Activated B cell treated with CpG ODN at 0.5 μM for 24 hours (primary cell): ENCODE measurements at regions not wholly inside any gene's neighbourhood (a gene's known extent, or its start where the extent isn't known, plus 50 kb on each side); places are given as distances from the start of the nearest gene placed in this dataset.

Experiments
- ATAC-seq: fragments of 200-7000 bp; cut with Tn5 transposase; one replicate; pipeline ENCODE4 v1.10.0; 2021; ENCODE audit warnings: low read depth, mild to moderate bottlenecking, moderate library complexity
- CTCF ChIA-PET: fragments of 350-600 bp; sonication (Branson Sonifier 250); formaldehyde crosslinking; loops from one replicate; lab custom pipeline; 2021; ENCODE audit warnings: antibody characterized with exemption; lab: Charles Lee
- POLR2A ChIA-PET: fragments of 350-600 bp; sonication (Branson Sonifier 250); formaldehyde crosslinking; loops from one replicate; lab custom pipeline; 2021; ENCODE audit warnings: antibody characterized with exemption; lab: Charles Lee
- DNase-seq: peaks from one replicate; pipeline ENCODE4 v3.0.0; 2022
- H3K27ac Mint-ChIP-seq: one replicate; pipeline ENCODE4 v1.8.0; 2020; ENCODE audit warnings: mixed read lengths
- H3K27me3 Mint-ChIP-seq: one replicate; pipeline ENCODE4 v1.8.0; 2021; ENCODE audit warnings: mixed read lengths
- H3K36me3 Mint-ChIP-seq: one replicate; pipeline ENCODE4 v1.8.0; 2021; ENCODE audit warnings: low read depth, mixed read lengths
- H3K4me1 Mint-ChIP-seq: one replicate; pipeline ENCODE4 v1.8.0; 2021; ENCODE audit warnings: mixed read lengths
- H3K4me3 Mint-ChIP-seq: one replicate; pipeline ENCODE4 v1.8.0; 2020; ENCODE audit warnings: mild to moderate bottlenecking, mixed read lengths
- H3K9me3 Mint-ChIP-seq: one replicate; pipeline ENCODE4 v1.8.0; 2020; ENCODE audit warnings: mixed read lengths
- intact Hi-C: fragments of 100-400 bp; cut with micrococcal nuclease; formaldehyde crosslinking; loops from one replicate; pipeline ENCODE4 v1.15.1; 2024
- TF ChIP-seq, protein P1 (sequence below): fragments of 200-600 bp; IDR thresholded peaks from one replicate; pipeline ENCODE4 v1.8.0; 2022; ENCODE audit warnings: antibody characterized with exemption, mild to moderate bottlenecking

DNA sequence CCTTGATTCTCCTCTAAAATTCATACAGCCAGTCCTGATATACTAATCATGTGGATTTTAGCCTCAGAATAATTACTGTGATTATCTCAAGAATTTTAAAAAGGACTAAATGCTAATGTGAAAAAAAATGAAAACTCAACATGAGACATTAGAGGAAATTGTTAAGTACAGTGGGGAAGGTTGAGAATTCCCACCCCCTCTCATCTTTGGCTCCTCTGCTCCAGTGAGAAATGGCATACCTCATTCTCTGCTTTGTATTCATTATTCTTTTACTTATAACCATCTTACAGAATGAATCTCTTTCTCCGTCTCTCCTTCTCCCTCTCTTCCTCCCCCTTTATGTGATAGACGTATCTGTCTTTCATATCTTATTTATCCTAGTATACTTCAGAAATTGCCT is 70.9 kb downstream of the DIRAS3 start:
- intact Hi-C loops, result no loop called here
- no peaks in the 10 kb centered on the region for H3K9me3 Mint-ChIP-seq
- no peak for ATAC-seq
- POLR2A ChIA-PET, result no interaction called here
- no peaks in the 10 kb centered on the region for H3K36me3 Mint-ChIP-seq
- H3K4me1 Mint-ChIP-seq, result no peaks in the 10 kb centered on the region
- TF ChIP-seq, protein P1, sequence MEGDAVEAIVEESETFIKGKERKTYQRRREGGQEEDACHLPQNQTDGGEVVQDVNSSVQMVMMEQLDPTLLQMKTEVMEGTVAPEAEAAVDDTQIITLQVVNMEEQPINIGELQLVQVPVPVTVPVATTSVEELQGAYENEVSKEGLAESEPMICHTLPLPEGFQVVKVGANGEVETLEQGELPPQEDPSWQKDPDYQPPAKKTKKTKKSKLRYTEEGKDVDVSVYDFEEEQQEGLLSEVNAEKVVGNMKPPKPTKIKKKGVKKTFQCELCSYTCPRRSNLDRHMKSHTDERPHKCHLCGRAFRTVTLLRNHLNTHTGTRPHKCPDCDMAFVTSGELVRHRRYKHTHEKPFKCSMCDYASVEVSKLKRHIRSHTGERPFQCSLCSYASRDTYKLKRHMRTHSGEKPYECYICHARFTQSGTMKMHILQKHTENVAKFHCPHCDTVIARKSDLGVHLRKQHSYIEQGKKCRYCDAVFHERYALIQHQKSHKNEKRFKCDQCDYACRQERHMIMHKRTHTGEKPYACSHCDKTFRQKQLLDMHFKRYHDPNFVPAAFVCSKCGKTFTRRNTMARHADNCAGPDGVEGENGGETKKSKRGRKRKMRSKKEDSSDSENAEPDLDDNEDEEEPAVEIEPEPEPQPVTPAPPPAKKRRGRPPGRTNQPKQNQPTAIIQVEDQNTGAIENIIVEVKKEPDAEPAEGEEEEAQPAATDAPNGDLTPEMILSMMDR, result no peak
- H3K27me3 Mint-ChIP-seq, result no peaks in the 10 kb centered on the region
- no peak for DNase-seq
- CTCF ChIA-PET, result no interaction called here
- H3K27ac Mint-ChIP-seq, result no peak overlapping the region
- H3K4me3 Mint-ChIP-seq, result no peak overlapping the region

DNA sequence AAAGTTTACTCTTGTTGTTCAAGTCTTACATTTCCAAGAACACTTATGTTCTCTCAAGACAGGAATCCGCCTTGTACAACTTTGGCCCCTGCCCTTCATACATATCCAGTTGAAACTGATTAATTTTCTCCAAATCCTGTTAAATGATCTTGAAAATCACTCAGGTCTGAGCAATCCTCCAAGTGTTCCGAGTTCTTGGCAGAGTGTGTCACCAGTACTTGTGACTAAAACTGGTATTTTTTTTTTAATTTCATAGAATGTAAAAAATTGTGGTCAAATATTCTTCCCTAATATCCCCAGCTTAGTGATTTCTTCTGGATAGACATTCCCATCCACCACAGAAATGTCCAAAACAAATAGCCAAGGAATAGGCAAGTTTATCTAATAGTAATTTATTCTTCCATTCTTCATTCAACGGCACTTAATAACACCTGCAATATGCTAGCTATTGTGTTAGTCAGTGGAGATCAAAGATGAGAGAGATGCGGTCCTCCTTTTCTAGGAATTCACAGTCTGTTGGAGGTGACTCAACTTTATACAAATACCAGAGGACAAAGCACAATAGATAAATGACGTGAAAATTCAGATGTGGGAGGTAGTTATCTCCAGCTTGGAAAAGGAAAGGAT is 71.4 kb downstream of the DIRAS3 start:
- ChIA-PET POLR2A (no interaction called here), CTCF (no interaction called here)
- TF ChIP-seq, protein P1, result no peak
- H3K4me3 Mint-ChIP-seq, result no peak overlapping the region
- DNase-seq (no peak), ATAC-seq (no peak)
- H3K36me3 Mint-ChIP-seq, result no peaks in the 10 kb centered on the region
- H3K4me1 Mint-ChIP-seq, result no peaks in the 10 kb centered on the region
- no peak overlapping the region for H3K27ac Mint-ChIP-seq
- no peaks in the 10 kb centered on the region for H3K9me3 Mint-ChIP-seq
- no peaks in the 10 kb centered on the region for H3K27me3 Mint-ChIP-seq
- intact Hi-C loops, result no loop called here

DNA sequence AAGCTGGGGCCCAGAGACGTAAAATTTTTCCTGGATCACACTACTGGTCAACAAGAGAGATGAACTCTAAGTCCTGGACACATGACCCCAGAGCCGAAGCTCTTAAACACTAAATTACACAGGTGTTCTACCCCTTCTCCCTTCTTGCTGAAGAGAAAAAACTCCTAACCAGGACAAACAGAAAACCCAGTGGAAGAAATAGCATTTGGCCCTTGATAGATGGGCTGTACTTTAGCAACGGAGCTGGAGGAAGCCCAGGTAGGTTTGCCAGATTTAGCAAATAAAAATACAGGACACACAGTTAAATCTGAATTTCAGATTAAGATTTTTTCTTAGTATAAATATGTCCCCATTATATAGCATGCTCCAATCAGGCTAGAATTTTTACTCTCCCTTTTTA is 72.7 kb downstream of the DIRAS3 start:
- intact Hi-C loops, result no loop called here
- Mint-ChIP-seq H3K36me3 (no peaks in the 10 kb centered on the region), H3K27me3 (no peaks in the 10 kb centered on the region), H3K4me1 (no peaks in the 10 kb centered on the region), H3K27ac (no peak overlapping the region), H3K9me3 (no peaks in the 10 kb centered on the region), H3K4me3 (no peak overlapping the region)
- ATAC-seq (no peak), DNase-seq (no peak)
- TF ChIP-seq, protein P1, result no peak
- POLR2A ChIA-PET, result no interaction called here
- CTCF ChIA-PET, result no interaction called here

DNA sequence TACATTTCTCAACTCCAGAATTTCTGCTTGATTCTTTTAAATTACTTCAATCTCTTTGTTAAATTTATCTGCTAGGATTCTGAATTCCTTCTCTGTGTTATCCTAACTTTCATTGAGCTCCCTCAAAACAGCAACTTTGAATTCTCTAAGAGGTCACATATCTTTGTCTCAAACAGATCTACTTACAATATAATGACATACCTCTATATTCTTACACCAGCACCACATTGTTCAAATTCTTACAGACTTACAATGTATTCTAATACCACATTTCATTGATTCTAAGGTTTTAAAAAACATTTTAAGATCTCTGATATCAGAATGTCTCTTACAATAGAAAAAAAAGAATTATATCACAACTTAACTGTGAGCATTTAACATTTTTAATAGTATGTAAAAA is 77.4 kb downstream of the DIRAS3 start:
- TF ChIP-seq, protein P1, result no peak
- intact Hi-C loops, result no loop called here
- H3K9me3 Mint-ChIP-seq, result peaks cover 1% of the 10 kb centered on the region
- H3K4me3 Mint-ChIP-seq, result no peak overlapping the region
- no peak overlapping the region for H3K27ac Mint-ChIP-seq
- ChIA-PET POLR2A (no interaction called here), CTCF (no interaction called here)
- no peaks in the 10 kb centered on the region for H3K4me1 Mint-ChIP-seq
- ATAC-seq (no peak), DNase-seq (no peak)
- no peaks in the 10 kb centered on the region for H3K27me3 Mint-ChIP-seq
- no peaks in the 10 kb centered on the region for H3K36me3 Mint-ChIP-seq

DNA sequence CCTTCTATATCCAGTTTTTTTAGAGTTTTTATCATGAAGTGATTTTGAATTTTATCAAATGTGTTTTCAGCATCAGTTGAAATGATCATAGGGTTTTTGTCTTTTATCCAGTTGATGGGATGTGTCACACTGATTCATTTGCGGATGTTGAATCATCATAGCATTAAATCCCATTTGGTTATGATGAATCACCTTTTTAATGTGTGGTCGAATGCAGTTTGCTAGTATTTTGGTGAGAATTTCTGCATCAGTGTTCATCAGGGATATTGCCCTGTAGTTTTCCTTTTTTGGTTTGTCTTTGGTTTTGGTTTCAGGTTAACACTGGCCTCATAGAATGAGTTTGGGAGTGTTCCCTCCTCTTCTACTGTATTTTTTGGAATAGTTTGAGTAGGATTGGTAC is 80.3 kb downstream of the DIRAS3 start:
- Mint-ChIP-seq H3K27ac (no peak overlapping the region), H3K4me3 (no peak overlapping the region), H3K27me3 (no peaks in the 10 kb centered on the region), H3K9me3 (peaks cover 1% of the 10 kb centered on the region), H3K36me3 (no peaks in the 10 kb centered on the region), H3K4me1 (no peaks in the 10 kb centered on the region)
- ChIA-PET POLR2A (no interaction called here), CTCF (no interaction called here)
- TF ChIP-seq, protein P1, result no peak
- DNase-seq, result no peak
- ATAC-seq, result no peak
- intact Hi-C loops, result no loop called here
